Subcutaneous abdominal adipose tissue (tissue), 5 donors: ENCODE measurements at regions not wholly inside any gene's neighbourhood (a gene's known extent, or its start where the extent isn't known, plus 50 kb on each side); places are given as distances from the start of the nearest gene placed in this dataset.
"Not testable (repeated sequence)": the region's sequence is repeated elsewhere in the genome, so short reads cannot be mapped to it uniquely, and the experiment has no call there.

ENCODE experiments used
- H3K27ac ChIP-seq: one replicate; pipeline ENCODE4 v1.7.0; 2013; ENCODE audit warnings: low read depth, mild to moderate bottlenecking, inconsistent platforms, low read length, moderate library complexity
- H3K27me3 ChIP-seq, 5 donors: one replicate each; pipeline ENCODE4 v1.7.0; 2013; ENCODE audit warnings: low read length in 5 of 5, inconsistent platforms in 1 of 5; ENCODE audit not compliant: control insufficient read depth in 5 of 5, insufficient read depth in 4 of 5
- H3K36me3 ChIP-seq, 5 donors: one replicate each; pipeline ENCODE4 v1.7.0; 2013; ENCODE audit warnings: low read length in 5 of 5; ENCODE audit not compliant: control insufficient read depth in 5 of 5, insufficient read depth in 5 of 5
- H3K4me1 ChIP-seq, 5 donors: one replicate each; pipeline ENCODE4 v1.7.0; 2013; ENCODE audit warnings: low read length in 5 of 5, mild to moderate bottlenecking in 3 of 5, moderate library complexity in 1 of 5; ENCODE audit not compliant: control insufficient read depth in 5 of 5, insufficient read depth in 5 of 5
- H3K4me3 ChIP-seq, 5 donors: one replicate each; pipeline ENCODE4 v1.7.0; 2013; ENCODE audit warnings: low read length in 5 of 5, low read depth in 1 of 5
- H3K9ac ChIP-seq, 5 donors: one replicate each; pipeline ENCODE4 v1.7.0; 2013; ENCODE audit warnings: low read length in 5 of 5, mild to moderate bottlenecking in 4 of 5, moderate library complexity in 3 of 5
- H3K9me3 ChIP-seq, 5 donors: one replicate each; pipeline ENCODE4 v1.7.0; 2013; ENCODE audit warnings: low read length in 5 of 5; ENCODE audit not compliant: control insufficient read depth in 5 of 5
- donor health status: healthy.
- donor health status: healthy.
- donor health status: healthy.
- donor health status: healthy.
- donor health status: healthy.

GRCh38 chr4:174056959-174057358, 226.5 kb downstream of the FBXO8 start:
- H3K4me1 ChIP-seq: no peaks in the 10 kb centered on the region
- H3K9me3 ChIP-seq: peaks cover 0 to 4% (median 0%) of the 10 kb centered on the region in 5 donors
- H3K4me3 ChIP-seq: no peak overlapping the region
- no peaks in the 10 kb centered on the region for H3K36me3 ChIP-seq
- H3K27ac ChIP-seq: no peak overlapping the region
- H3K9ac ChIP-seq: no peak overlapping the region
- H3K27me3 ChIP-seq: no peaks in the 10 kb centered on the region

GRCh38 chr4:174055344-174055743, 228.1 kb downstream of the FBXO8 start:
- H3K9me3 ChIP-seq: peaks cover 0 to 2% (median 0%) of the 10 kb centered on the region in 5 donors
- H3K4me3 ChIP-seq: no peak overlapping the region
- H3K4me1 ChIP-seq: no peaks in the 10 kb centered on the region
- H3K27me3 ChIP-seq: no peaks in the 10 kb centered on the region
- H3K27ac ChIP-seq: no peak overlapping the region
- H3K9ac ChIP-seq: no peak overlapping the region
- no peaks in the 10 kb centered on the region for H3K36me3 ChIP-seq

- H3K27me3 ChIP-seq: no peaks in the 10 kb centered on the region
- no peaks in the 10 kb centered on the region for H3K36me3 ChIP-seq
- H3K4me3 ChIP-seq: no peak overlapping the region
- no peak overlapping the region for H3K9ac ChIP-seq
- H3K27ac ChIP-seq: no peak overlapping the region
- no peaks in the 10 kb centered on the region for H3K4me1 ChIP-seq
- no peaks in the 10 kb centered on the region for H3K9me3 ChIP-seq
Measured at GRCh38 chr4:174053895-174054294, 229.6 kb downstream of the FBXO8 start.

- Histone ChIP-seq H3K4me1 (no peaks in the 10 kb centered on the region), H3K36me3 (no peaks in the 10 kb centered on the region), H3K27ac (no peak overlapping the region), H3K9me3 (no peaks in the 10 kb centered on the region), H3K4me3 (no peak overlapping the region), H3K27me3 (no peaks in the 10 kb centered on the region), H3K9ac (no peak overlapping the region)
Measured at GRCh38 chr4:174047363-174047762, 236.1 kb downstream of the FBXO8 start.

DNA sequence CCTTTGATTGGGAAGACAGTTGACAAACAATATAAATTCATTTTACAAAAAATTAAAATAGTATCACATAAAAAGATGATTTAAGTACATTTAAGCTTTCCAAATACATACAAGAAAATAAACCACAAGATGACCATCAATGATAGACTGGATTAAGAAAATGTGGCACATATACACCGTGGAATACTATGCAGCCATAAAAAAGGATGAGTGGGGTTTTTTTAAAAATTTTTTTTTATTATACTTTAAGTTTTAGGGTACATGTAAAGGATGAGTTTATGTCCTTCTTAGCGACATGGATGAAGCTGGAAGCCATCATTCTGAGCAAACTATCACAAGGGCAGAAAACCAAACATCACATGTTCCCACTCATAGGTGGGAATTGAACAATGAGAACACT, 237.6 kb downstream of the FBXO8 start:
- not testable (repeated sequence) for H3K9ac ChIP-seq, H3K36me3 ChIP-seq, H3K27ac ChIP-seq, H3K27me3 ChIP-seq, H3K4me1 ChIP-seq, H3K9me3 ChIP-seq, H3K4me3 ChIP-seq

- Histone ChIP-seq H3K4me3 (no peak overlapping the region), H3K4me1 (no peaks in the 10 kb centered on the region), H3K9me3 (no peaks in the 10 kb centered on the region), H3K27ac (no peak overlapping the region), H3K36me3 (no peaks in the 10 kb centered on the region), H3K9ac (no peak overlapping the region), H3K27me3 (no peaks in the 10 kb centered on the region)
Measured at GRCh38 chr4:174045381-174045780, 238.1 kb downstream of the FBXO8 start.

DNA sequence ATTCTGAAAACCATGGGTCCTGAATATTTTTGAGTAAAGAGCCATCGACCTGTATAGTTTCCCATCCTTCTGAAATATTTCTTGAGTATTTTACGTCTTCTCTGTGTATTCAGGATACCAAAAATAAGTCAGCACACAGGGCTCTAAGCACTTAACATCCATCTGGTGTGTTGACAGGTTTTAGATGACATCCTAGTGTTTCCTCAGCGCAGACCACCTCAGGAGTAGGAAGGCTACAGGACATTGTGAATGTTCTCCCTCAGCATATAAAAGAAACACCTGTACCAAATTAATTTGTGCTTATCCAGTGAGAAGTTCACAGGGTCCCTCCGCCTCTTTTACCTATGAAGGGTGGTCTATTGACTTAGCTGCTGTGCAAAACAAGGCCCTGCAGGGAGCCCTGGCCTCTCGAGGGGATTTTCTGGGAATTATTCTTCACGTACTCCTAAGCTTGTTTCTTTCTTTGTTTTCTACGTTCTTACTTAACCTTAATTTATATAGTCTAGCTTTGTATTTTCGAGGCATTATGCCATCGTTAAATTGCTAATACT, 241.8 kb downstream of the FBXO8 start:
- no peak overlapping the region for H3K27ac ChIP-seq
- no peaks in the 10 kb centered on the region for H3K27me3 ChIP-seq
- H3K4me1 ChIP-seq: peaks cover 0 to 10% (median 0%) of the 10 kb centered on the region in 5 donors
- H3K36me3 ChIP-seq: no peaks in the 10 kb centered on the region
- H3K9ac ChIP-seq: no peak overlapping the region
- no peak overlapping the region for H3K4me3 ChIP-seq
- H3K9me3 ChIP-seq: no peaks in the 10 kb centered on the region

- H3K36me3 ChIP-seq: no peaks in the 10 kb centered on the region
- H3K27me3 ChIP-seq: no peaks in the 10 kb centered on the region
- H3K27ac ChIP-seq: no peak overlapping the region
- H3K4me3 ChIP-seq: no peak overlapping the region
- no peak overlapping the region for H3K9ac ChIP-seq
- peaks cover 0 to 10% (median 0%) of the 10 kb centered on the region in 5 donors for H3K4me1 ChIP-seq
- no peaks in the 10 kb centered on the region for H3K9me3 ChIP-seq
Measured at GRCh38 chr4:174040287-174040686, 243.2 kb downstream of the FBXO8 start.

- H3K4me3 ChIP-seq: no peak overlapping the region
Measured at GRCh38 chr4:174038481-174038880, 245.0 kb downstream of the FBXO8 start.

DNA sequence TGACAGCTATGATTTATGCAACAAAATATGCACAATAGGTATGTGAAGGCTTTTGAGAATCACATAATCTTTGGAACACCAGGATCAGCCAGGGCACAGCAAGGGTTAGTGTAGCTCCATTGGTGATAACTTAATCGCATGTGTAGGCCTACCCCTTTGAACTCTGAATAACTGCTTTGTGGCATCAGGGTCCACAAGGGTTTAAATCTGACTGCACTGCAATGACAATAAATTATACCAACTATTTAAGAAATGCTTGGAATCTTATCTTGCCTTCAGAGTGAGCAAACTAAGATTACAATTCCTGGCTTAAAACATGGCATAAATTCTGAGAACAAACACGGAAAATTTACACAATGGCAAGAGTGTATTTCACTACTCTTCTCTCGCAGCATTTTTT, 245.8 kb downstream of the FBXO8 start:
- Histone ChIP-seq H3K9me3 (no peaks in the 10 kb centered on the region), H3K27ac (no peak overlapping the region), H3K4me3 (no peak overlapping the region), H3K9ac (no peak overlapping the region), H3K27me3 (no peaks in the 10 kb centered on the region), H3K36me3 (no peaks in the 10 kb centered on the region), H3K4me1 (peaks cover 0 to 10% (median 0%) of the 10 kb centered on the region in 5 donors)

More at GRCh38 chr4:174038481-174038880, 245.0 kb downstream of the FBXO8 start:
- Histone ChIP-seq H3K27me3 (no peaks in the 10 kb centered on the region), H3K27ac (no peak overlapping the region), H3K4me1 (peaks cover 0 to 10% (median 0%) of the 10 kb centered on the region in 5 donors), H3K36me3 (no peaks in the 10 kb centered on the region), H3K9me3 (no peaks in the 10 kb centered on the region), H3K9ac (no peak overlapping the region)

- no peaks in the 10 kb centered on the region for H3K9me3 ChIP-seq
- no peaks in the 10 kb centered on the region for H3K36me3 ChIP-seq
- H3K27ac ChIP-seq: no peak overlapping the region
- H3K4me1 ChIP-seq: peaks cover 0 to 10% (median 0%) of the 10 kb centered on the region in 5 donors
- no peaks in the 10 kb centered on the region for H3K27me3 ChIP-seq
- H3K9ac ChIP-seq: no peak overlapping the region
- H3K4me3 ChIP-seq: no peak overlapping the region
Measured at GRCh38 chr4:174037049-174037448, 246.4 kb downstream of the FBXO8 start.
